Nephron progenitor cell (in vitro differentiated cells): ENCODE measurements at regions not wholly inside any gene's neighbourhood (a gene's known extent, or its start where the extent isn't known, plus 50 kb on each side); places are given as distances from the start of the nearest gene placed in this dataset.

Experiments used
- DNase-seq: peaks from one replicate; pipeline ENCODE4 v3.0.0; 2021
- H3K27ac Mint-ChIP-seq: 2 replicates; pipeline ENCODE4 v1.8.0; 2021; ENCODE audit warnings: mild to moderate bottlenecking, moderate library complexity, mixed read lengths
- H3K27me3 Mint-ChIP-seq: 2 replicates; pipeline ENCODE4 v1.8.0; 2021; ENCODE audit warnings: mild to moderate bottlenecking, low read depth, mixed read lengths; ENCODE audit not compliant: poor library complexity
- H3K36me3 Mint-ChIP-seq: 2 replicates; pipeline ENCODE4 v1.8.0; 2021; ENCODE audit warnings: low read depth, mixed read lengths
- H3K4me1 Mint-ChIP-seq: 2 replicates; pipeline ENCODE4 v1.8.0; 2021; ENCODE audit warnings: mixed read lengths
- H3K4me3 Mint-ChIP-seq: 2 replicates; pipeline ENCODE4 v1.8.0; 2021; ENCODE audit warnings: mild to moderate bottlenecking, moderate library complexity, mixed read lengths
- H3K9me3 Mint-ChIP-seq: 2 replicates; pipeline ENCODE4 v1.8.0; 2021; ENCODE audit warnings: mild to moderate bottlenecking, moderate library complexity, mixed read lengths
- CTCF ChIP-seq: fragments of 200-600 bp; sonication (generic); IDR thresholded peaks from 2 replicates; pipeline ENCODE4 v1.5.0; 2021; ENCODE audit warnings: antibody characterized with exemption

DNA sequence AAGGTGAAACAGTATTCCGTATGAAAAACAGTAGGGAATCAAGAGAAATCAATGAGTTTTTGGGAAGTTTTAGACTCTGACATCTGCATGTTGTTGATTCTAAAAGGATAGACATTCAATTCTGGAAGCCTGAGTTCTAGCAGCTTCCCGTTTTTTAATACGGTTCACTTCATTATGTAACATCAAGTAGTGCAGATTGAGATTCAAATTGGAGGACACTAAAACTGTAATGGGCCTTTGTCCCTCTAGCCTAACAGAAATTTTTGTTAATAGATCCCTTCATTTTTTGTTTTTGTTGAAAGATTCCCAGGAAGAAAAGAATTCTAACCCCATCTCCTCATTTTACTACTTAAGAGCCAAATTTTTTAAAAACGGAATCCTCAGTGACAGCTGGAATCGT is 384.6 kb downstream of the SH3GL2 start:
- no peak for DNase-seq
- no peak for TF ChIP-seq CTCF
- no peaks in the 10 kb centered on the region for H3K4me1 Mint-ChIP-seq
- H3K4me3 Mint-ChIP-seq: no peak overlapping the region
- no peak overlapping the region for H3K27ac Mint-ChIP-seq
- H3K27me3 Mint-ChIP-seq: peaks cover 3% of the 10 kb centered on the region
- no peaks in the 10 kb centered on the region for H3K9me3 Mint-ChIP-seq
- no peaks in the 10 kb centered on the region for H3K36me3 Mint-ChIP-seq

GRCh38 chr9:17967731-17968130 is 388.9 kb downstream of the SH3GL2 start:
- Mint-ChIP-seq H3K27ac (no peak overlapping the region), H3K4me3 (no peak overlapping the region), H3K36me3 (no peaks in the 10 kb centered on the region), H3K27me3 (peaks cover 4% of the 10 kb centered on the region), H3K9me3 (no peaks in the 10 kb centered on the region), H3K4me1 (peaks cover 7% of the 10 kb centered on the region)
- no peak for DNase-seq
- TF ChIP-seq CTCF: no peak

- DNase-seq: no peak
- Mint-ChIP-seq H3K36me3 (no peaks in the 10 kb centered on the region), H3K9me3 (peaks cover 5% of the 10 kb centered on the region), H3K4me3 (no peak overlapping the region), H3K4me1 (peaks cover 7% of the 10 kb centered on the region), H3K27ac (no peak overlapping the region), H3K27me3 (peaks cover 4% of the 10 kb centered on the region)
- TF ChIP-seq CTCF: no peak
Observed at GRCh38 chr9:17969232-17969631, 390.4 kb downstream of the SH3GL2 start.

DNA sequence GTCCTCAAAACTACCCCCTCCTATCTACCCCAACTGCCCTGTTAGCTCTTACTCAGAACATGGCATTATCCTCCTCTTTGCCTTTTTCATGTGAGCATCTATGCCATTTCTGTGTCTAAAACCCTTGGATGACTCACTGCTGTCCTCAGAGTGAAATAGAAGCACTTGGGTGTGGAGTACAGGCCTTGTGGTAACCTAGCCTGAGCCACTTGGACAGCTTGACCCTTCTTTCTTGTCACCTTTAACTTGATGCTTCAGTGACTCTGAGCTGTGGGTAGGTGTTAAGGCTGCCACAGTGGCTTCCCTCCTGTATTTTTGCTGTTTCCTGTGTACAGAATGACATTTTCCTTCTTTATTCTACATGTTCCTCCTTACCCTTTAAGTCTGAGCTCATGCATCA is 391.4 kb downstream of the SH3GL2 start:
- Mint-ChIP-seq H3K36me3 (no peaks in the 10 kb centered on the region), H3K27ac (peak overlapping the region; percentile 28), H3K9me3 (peaks cover 12% of the 10 kb centered on the region), H3K27me3 (peaks cover 4% of the 10 kb centered on the region), H3K4me1 (peaks cover 7% of the 10 kb centered on the region), H3K4me3 (no peak overlapping the region)
- no peak for DNase-seq
- no peak for TF ChIP-seq CTCF

DNA sequence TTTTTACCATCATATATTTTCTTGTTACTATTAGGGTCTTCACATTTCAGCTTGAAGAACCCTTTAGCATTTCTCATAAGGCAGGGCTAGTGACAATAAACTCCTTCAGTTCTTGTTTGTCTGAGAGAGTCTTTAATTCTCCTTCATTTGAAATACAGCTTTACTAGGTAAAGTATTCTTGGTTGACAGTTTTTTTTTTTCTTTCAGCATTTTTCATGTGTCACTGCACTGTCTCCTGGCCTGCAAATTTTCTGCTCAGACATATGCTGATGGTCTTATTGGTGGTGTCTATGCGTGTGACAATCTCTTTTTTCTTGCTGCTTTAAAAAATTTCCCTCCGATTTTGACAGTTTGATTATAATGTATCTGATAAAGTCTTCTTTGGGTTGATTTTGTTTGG is 399.9 kb downstream of the SH3GL2 start:
- no peak for DNase-seq
- no peak for TF ChIP-seq CTCF
- Mint-ChIP-seq H3K4me3 (no peak overlapping the region), H3K4me1 (no peaks in the 10 kb centered on the region), H3K27me3 (no peaks in the 10 kb centered on the region), H3K9me3 (peaks cover 48% of the 10 kb centered on the region), H3K36me3 (peaks cover 7% of the 10 kb centered on the region), H3K27ac (no peak overlapping the region)

DNA sequence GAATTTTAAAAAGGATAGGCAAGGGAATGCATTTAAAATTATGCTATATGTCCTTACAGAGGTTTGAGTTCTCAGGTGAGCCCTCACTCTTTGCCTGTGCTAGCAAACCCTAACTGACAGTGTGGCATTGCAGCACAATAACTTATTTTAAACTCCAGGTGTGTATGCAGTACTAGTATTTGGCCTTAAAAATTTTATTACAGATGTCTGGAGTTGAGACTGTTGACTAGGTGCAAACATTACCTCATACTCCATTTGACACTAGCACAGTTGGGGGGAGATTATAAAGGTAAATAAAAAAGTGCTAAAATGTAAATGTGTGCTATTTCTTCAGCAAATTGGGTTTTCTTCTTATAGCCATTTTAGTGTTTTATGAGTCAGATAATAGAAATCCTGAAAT is 407.7 kb downstream of the SH3GL2 start:
- Mint-ChIP-seq H3K4me3 (no peak overlapping the region), H3K27ac (no peak overlapping the region), H3K36me3 (no peaks in the 10 kb centered on the region), H3K9me3 (no peaks in the 10 kb centered on the region), H3K27me3 (no peaks in the 10 kb centered on the region), H3K4me1 (peaks cover 5% of the 10 kb centered on the region)
- no peak for DNase-seq
- TF ChIP-seq CTCF: no peak
